ENCODE measurements at regions not wholly inside any gene's neighbourhood (a gene's known extent, or its start where the extent isn't known, plus 50 kb on each side); places are given as distances from the start of the nearest gene placed in this dataset.
"Not testable (repeated sequence)": the region's sequence is repeated elsewhere in the genome, so short reads cannot be mapped to it uniquely, and the experiment has no call there.

DNA sequence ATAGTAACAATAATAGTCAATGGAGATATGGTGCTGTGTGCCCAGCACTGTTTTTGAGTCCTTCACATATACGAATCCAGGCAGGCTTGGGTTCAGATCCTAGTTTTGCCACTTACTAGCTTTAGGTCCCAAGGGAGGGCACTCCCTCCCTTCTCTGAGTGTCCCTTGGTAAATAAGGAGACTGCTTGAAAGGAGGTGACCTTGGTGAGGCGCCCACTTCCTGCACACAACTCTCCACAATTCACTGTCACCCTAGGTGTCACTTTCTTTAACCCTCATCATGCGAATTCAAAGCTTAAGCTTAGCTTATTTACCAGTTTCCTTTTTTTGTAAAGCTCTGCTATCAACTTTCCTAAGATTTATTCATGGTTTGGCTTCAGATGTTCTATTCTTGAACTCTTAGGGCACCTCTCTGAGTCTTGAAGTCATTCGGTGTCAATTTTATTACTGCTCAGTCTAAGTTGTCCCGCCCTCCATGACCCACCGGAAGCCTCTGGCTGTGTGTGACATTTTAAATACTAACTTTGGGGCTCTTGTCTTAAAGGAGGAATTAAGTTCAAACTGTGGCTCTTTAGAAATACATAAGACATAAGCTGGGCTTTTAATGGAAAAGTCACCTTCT, 170.7 kb upstream of the ZNF618 start:
- DNase-seq (ENCODE audit: low read depth) = no peak

- DNase-seq (ENCODE audit: low read depth) = no peak
These were observed 170.1 kb upstream of the ZNF618 start for GRCh38 chr9:113705928-113706519.

DNA sequence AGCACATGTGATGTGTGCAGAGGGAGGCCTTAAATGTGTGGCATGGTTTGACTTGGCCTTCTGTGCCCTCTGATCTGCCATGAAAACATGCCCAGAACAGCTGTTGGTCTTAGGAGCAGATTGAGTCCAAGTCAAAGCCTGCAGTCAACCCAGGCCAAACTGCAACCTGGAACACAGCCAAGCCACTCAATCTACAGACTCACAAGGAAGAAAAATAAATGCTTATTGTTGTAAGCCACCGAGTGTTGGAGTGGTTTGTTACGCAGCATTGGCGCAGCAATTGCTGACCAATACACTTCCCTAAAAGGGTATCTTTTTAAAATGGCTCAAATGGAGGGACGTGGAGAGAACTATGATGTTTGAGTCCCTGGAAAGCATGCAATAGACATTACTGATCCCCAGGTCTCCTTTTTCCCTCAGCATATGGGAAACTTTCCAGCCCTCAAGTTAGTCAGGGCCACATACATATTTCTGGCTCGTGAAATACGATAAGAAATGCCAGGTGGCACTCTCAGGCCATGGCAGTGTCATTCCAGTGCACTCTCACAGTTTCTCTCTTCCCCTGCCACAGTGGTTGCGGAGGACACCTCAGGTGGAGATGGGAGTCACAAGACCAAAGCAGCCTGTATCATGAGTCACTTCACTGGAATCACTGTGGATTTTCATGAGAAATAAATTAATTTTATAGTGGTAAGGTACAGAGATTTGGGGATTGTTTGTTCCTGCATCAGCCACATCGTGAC, 168.0 kb upstream of the ZNF618 start:
- no peak for DNase-seq (ENCODE audit: low read depth)

- DNase-seq (ENCODE audit: low read depth) = no peak
These were observed 167.0 kb upstream of the ZNF618 start for GRCh38 chr9:113708821-113709713.

DNA sequence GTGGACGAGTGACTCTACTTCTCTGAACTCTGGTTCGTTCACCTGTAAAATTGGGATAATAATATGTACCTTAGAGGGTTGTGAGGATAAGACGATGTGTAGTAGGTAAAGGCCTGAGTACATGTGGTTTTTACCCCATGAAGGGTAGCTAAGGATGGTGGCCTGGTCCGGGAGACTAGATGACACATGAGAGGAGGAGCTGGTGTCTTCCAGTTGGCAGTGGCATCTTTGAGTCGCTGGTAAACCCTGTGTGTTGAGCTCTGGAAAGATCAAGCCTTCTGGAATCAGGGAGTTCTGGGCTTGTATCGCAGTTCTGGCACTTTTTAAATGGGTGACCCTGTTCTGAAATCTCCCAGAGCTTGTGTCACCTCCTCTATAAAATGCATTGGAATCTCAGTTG, 166.4 kb upstream of the ZNF618 start:
- DNase-seq (ENCODE audit: low read depth) = no peak

DNA sequence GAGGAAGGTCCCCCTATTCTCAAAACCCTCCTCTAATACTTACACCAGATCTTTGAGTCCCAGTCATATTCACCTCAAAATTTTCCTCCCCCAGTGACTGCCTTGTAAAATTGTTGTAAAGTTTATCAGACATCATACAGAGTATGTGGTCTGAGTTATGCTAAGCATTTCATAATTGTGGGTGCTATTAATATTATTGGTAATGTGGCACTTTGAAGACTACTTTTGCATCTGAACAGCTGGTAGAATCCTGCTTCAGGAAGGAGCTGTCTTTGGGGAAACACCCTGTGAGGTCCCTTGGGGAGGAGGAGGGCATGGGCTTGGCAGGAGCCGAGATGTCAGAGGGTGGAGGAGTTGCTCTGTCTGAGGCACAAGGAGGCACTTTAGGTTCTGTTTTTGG, 164.9 kb upstream of the ZNF618 start:
- DNase-seq (ENCODE audit: low read depth) = no peak

DNA sequence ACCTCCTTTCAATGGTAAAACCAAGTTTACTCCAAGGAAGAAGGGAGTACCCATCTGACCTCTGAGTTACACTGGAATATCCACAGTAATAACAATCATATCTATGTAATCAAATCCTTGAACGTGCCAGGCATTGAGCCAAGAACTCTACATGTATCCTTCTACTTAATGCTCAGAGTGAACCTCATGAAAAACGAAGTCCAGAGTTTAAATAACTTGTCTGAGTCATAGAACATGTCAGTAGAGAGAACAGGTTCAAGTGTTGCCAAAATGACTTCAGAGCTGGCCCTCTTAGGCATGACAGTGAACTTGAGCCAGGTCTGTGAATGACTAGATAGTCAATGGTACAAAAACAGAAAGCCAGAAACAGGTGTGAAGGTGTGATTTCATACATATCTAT, 164.1 kb upstream of the ZNF618 start:
- peak; percentile 9 for DNase-seq (ENCODE audit: low read depth)

GRCh38 chr9:113715086-113715485, 161.0 kb upstream of the ZNF618 start:
- peak; percentile 48 for DNase-seq (ENCODE audit: low read depth)

GRCh38 chr9:113719919-113720318, 156.2 kb upstream of the ZNF618 start:
- DNase-seq (ENCODE audit: low read depth) = no peak

- DNase-seq (ENCODE audit: low read depth) = no peak
These were observed 155.6 kb upstream of the ZNF618 start for GRCh38 chr9:113720495-113720894.

DNA sequence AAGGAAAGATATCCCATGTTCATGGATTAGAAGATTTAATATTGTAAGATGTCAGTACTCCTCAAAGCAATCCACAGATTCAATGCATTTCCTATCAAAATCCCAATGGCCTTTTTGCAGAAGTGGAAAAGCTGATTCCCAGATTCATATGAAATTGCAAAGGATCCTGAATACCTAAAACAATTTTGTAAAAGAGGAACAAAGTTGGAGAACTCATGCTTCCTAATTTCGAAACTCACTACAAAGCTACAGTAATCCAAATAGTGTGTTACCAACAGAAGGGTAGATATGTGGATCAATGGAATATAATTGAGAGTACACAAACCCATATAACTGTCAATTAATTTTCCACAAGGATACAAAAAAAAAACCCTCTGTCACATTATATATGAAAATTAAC, 154.3 kb upstream of the ZNF618 start:
- DNase-seq (ENCODE audit: low read depth) = no peak

- DNase-seq (ENCODE audit: low read depth) = no peak
These were observed 151.9 kb upstream of the ZNF618 start for GRCh38 chr9:113724202-113724601.

- DNase-seq (ENCODE audit: low read depth) = no peak
These were observed 147.1 kb upstream of the ZNF618 start for GRCh38 chr9:113728989-113729388.

- DNase-seq (ENCODE audit: low read depth) = no peak
These were observed 141.3 kb upstream of the ZNF618 start for GRCh38 chr9:113734826-113735225.

DNA sequence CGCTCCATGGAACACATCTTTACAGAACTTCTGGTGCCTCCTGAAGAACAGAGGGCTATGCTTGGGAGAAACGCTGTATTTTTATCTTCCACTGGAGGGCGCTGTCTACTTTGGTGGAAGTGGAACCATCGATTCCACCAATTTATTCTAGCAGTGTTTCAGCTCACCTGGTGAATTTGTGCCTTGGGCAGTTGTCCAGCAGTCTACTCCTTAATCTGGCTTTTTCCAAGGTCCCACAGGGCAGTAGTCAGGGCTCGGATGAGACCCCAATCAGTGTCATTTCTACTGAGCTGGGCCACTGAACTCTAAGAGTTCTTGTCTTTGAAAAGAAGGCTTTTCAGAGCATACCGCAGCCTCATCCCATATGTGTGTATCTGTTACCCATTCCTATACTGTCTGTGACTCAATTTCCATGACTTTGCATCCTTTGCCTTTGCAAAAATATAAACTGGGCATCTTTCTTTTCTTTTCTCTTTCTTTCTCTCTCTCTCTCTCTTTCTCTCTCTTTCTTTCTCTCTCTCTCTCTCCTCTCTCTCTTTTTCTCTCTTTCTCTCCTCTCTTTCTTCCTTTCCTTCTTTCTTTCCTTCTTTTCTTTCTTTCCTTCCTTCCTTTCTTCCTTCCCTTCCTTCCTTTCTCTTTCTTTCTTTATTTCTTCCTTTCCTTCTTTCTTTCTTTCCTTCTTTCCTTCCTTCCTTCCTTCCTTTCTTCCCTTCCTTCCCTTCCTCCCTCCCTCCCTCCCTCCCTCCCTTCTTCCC, 138.4 kb upstream of the ZNF618 start:
- DNase-seq (ENCODE audit: low read depth) = peak; percentile 37

GRCh38 chr9:113738496-113738892, 137.6 kb upstream of the ZNF618 start:
- no peak for DNase-seq (ENCODE audit: low read depth)

- DNase-seq (ENCODE audit: low read depth) = no peak
These were observed 137.1 kb upstream of the ZNF618 start for GRCh38 chr9:113738893-113739604.

GRCh38 chr9:113739605-113740507, 136.3 kb upstream of the ZNF618 start:
- DNase-seq (ENCODE audit: low read depth) = not testable (repeated sequence)

DNA sequence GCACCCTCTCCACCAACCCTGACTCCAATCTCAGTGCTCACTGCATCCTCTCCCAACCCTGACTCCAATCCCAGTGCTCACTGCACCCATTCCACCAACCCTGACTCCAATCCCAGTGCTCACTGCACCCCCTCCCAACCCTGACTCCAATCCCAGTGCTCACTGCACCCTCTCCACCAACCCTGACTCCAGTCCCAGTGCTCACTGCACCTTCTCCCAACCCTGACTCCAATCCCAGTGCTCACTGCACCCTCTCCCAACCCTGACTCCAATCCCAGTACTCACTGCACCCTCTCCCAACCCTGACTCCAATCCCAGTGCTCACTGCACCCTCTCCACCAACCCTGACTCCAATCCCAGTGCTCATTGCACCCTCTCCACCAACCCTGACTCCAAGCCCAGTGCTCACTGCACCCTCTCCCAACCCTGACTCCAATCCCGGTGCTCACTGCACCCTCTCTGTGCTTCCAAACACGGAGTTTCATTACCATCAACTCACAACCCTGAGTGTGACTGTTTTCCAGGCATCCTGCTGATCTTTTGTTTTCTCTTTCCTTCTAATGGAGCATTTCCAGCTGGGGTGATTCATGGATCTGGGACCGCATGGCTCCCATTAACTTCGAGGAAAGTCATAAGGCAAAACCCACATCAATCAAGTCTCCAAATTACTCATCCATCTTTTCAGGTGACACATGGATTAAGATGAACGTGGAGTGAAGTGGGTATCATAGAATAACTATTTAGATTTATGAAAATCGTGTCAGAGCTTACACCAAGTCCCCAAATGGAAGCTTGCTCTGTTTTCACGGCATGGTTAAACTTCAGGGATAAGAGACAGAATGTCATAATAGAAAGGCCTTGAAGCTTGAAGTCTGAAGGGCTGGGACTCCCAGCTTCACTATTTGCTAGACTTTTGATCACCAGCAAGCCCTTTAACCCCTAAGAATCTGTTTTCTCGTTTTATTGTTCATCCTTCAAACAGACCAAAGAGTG, 135.3 kb upstream of the ZNF618 start:
- DNase-seq (ENCODE audit: low read depth) = peak; percentile 91
